ENCODE measurements at regions not wholly inside any gene's neighbourhood (a gene's known extent, or its start where the extent isn't known, plus 50 kb on each side); places are given as distances from the start of the nearest gene placed in this dataset.
"Not testable (repeated sequence)": the region's sequence is repeated elsewhere in the genome, so short reads cannot be mapped to it uniquely, and the experiment has no call there.

- no peaks in the 10 kb centered on the region for H3K4me1 ChIP-seq (ENCODE audit: control insufficient read depth in 1 of 2, insufficient read depth in 2 of 2, low read length in 2 of 2)
- H3K9ac ChIP-seq (ENCODE audit: low read depth in 1 of 2, low read length in 2 of 2) = no peak overlapping the region
- no peak overlapping the region for H3K4me3 ChIP-seq (ENCODE audit: low read depth in 1 of 2, low read length in 2 of 2)
- no peaks in the 10 kb centered on the region for H3K9me3 ChIP-seq (ENCODE audit: control insufficient read depth in 1 of 2, low read length in 2 of 2)
- no peaks in the 10 kb centered on the region for H3K27me3 ChIP-seq (ENCODE audit: control insufficient read depth in 1 of 2, insufficient read depth in 2 of 2, low read length in 2 of 2)
- no peaks in the 10 kb centered on the region for H3K36me3 ChIP-seq (ENCODE audit: control insufficient read depth in 1 of 2, insufficient read depth in 2 of 2, low read length in 2 of 2)
- no peak overlapping the region for H3K27ac ChIP-seq (ENCODE audit: low read depth, low read length)
Measured at GRCh38 chr5:119954106-119954505, 324.7 kb downstream of the FAM170A start.

GRCh38 chr5:119961993-119962392, 332.6 kb downstream of the FAM170A start:
- Histone ChIP-seq H3K4me3 (ENCODE audit: low read depth in 1 of 2, low read length in 2 of 2) (no peak overlapping the region), H3K27me3 (ENCODE audit: control insufficient read depth in 1 of 2, insufficient read depth in 2 of 2, low read length in 2 of 2) (no peaks in the 10 kb centered on the region), H3K36me3 (ENCODE audit: control insufficient read depth in 1 of 2, insufficient read depth in 2 of 2, low read length in 2 of 2) (no peaks in the 10 kb centered on the region), H3K9me3 (ENCODE audit: control insufficient read depth in 1 of 2, low read length in 2 of 2) (no peaks in the 10 kb centered on the region), H3K27ac (ENCODE audit: low read depth, low read length) (no peak overlapping the region), H3K4me1 (ENCODE audit: control insufficient read depth in 1 of 2, insufficient read depth in 2 of 2, low read length in 2 of 2) (no peaks in the 10 kb centered on the region), H3K9ac (ENCODE audit: low read depth in 1 of 2, low read length in 2 of 2) (no peak overlapping the region)

GRCh38 chr5:119966028-119966427, 336.7 kb downstream of the FAM170A start:
- Histone ChIP-seq H3K4me1 (ENCODE audit: control insufficient read depth in 1 of 2, insufficient read depth in 2 of 2, low read length in 2 of 2) (no peaks in the 10 kb centered on the region), H3K4me3 (ENCODE audit: low read depth in 1 of 2, low read length in 2 of 2) (no peak overlapping the region), H3K27ac (ENCODE audit: low read depth, low read length) (no peak overlapping the region), H3K27me3 (ENCODE audit: control insufficient read depth in 1 of 2, insufficient read depth in 2 of 2, low read length in 2 of 2) (no peaks in the 10 kb centered on the region), H3K36me3 (ENCODE audit: control insufficient read depth in 1 of 2, insufficient read depth in 2 of 2, low read length in 2 of 2) (no peaks in the 10 kb centered on the region), H3K9me3 (ENCODE audit: control insufficient read depth in 1 of 2, low read length in 2 of 2) (no peaks in the 10 kb centered on the region), H3K9ac (ENCODE audit: low read depth in 1 of 2, low read length in 2 of 2) (no peak overlapping the region)

- Histone ChIP-seq H3K27me3 (ENCODE audit: control insufficient read depth in 1 of 2, insufficient read depth in 2 of 2, low read length in 2 of 2) (no peaks in the 10 kb centered on the region), H3K36me3 (ENCODE audit: control insufficient read depth in 1 of 2, insufficient read depth in 2 of 2, low read length in 2 of 2) (no peaks in the 10 kb centered on the region), H3K9ac (ENCODE audit: low read depth in 1 of 2, low read length in 2 of 2) (no peak overlapping the region), H3K27ac (ENCODE audit: low read depth, low read length) (no peak overlapping the region), H3K4me3 (ENCODE audit: low read depth in 1 of 2, low read length in 2 of 2) (no peak overlapping the region), H3K9me3 (ENCODE audit: control insufficient read depth in 1 of 2, low read length in 2 of 2) (no peaks in the 10 kb centered on the region), H3K4me1 (ENCODE audit: control insufficient read depth in 1 of 2, insufficient read depth in 2 of 2, low read length in 2 of 2) (no peaks in the 10 kb centered on the region)
Measured at GRCh38 chr5:119968690-119969089, 339.3 kb downstream of the FAM170A start.

GRCh38 chr5:119987077-119987476, 357.7 kb downstream of the FAM170A start:
- not testable (repeated sequence) for H3K27ac ChIP-seq (ENCODE audit: low read depth, low read length); H3K9me3 ChIP-seq (ENCODE audit: control insufficient read depth in 1 of 2, low read length in 2 of 2); H3K27me3 ChIP-seq (ENCODE audit: control insufficient read depth in 1 of 2, insufficient read depth in 2 of 2, low read length in 2 of 2); H3K4me3 ChIP-seq (ENCODE audit: low read depth in 1 of 2, low read length in 2 of 2); H3K9ac ChIP-seq (ENCODE audit: low read depth in 1 of 2, low read length in 2 of 2); H3K36me3 ChIP-seq (ENCODE audit: control insufficient read depth in 1 of 2, insufficient read depth in 2 of 2, low read length in 2 of 2); H3K4me1 ChIP-seq (ENCODE audit: control insufficient read depth in 1 of 2, insufficient read depth in 2 of 2, low read length in 2 of 2)

- Histone ChIP-seq H3K4me1 (ENCODE audit: control insufficient read depth in 1 of 2, insufficient read depth in 2 of 2, low read length in 2 of 2) (no peaks in the 10 kb centered on the region), H3K9ac (ENCODE audit: low read depth in 1 of 2, low read length in 2 of 2) (no peak overlapping the region), H3K4me3 (ENCODE audit: low read depth in 1 of 2, low read length in 2 of 2) (no peak overlapping the region), H3K27ac (ENCODE audit: low read depth, low read length) (no peak overlapping the region), H3K27me3 (ENCODE audit: control insufficient read depth in 1 of 2, insufficient read depth in 2 of 2, low read length in 2 of 2) (no peaks in the 10 kb centered on the region), H3K36me3 (ENCODE audit: control insufficient read depth in 1 of 2, insufficient read depth in 2 of 2, low read length in 2 of 2) (no peaks in the 10 kb centered on the region), H3K9me3 (ENCODE audit: control insufficient read depth in 1 of 2, low read length in 2 of 2) (no peaks in the 10 kb centered on the region)
Measured at GRCh38 chr5:119991625-119992024, 362.3 kb downstream of the FAM170A start.

GRCh38 chr5:119996128-119996527, 366.8 kb downstream of the FAM170A start:
- Histone ChIP-seq H3K4me1 (ENCODE audit: control insufficient read depth in 1 of 2, insufficient read depth in 2 of 2, low read length in 2 of 2) (no peaks in the 10 kb centered on the region), H3K4me3 (ENCODE audit: low read depth in 1 of 2, low read length in 2 of 2) (no peak overlapping the region), H3K9me3 (ENCODE audit: control insufficient read depth in 1 of 2, low read length in 2 of 2) (no peaks in the 10 kb centered on the region), H3K36me3 (ENCODE audit: control insufficient read depth in 1 of 2, insufficient read depth in 2 of 2, low read length in 2 of 2) (no peaks in the 10 kb centered on the region), H3K27ac (ENCODE audit: low read depth, low read length) (no peak overlapping the region), H3K9ac (ENCODE audit: low read depth in 1 of 2, low read length in 2 of 2) (no peak overlapping the region), H3K27me3 (ENCODE audit: control insufficient read depth in 1 of 2, insufficient read depth in 2 of 2, low read length in 2 of 2) (no peaks in the 10 kb centered on the region)

GRCh38 chr5:120007598-120007997, 378.2 kb downstream of the FAM170A start:
- H3K27ac ChIP-seq (ENCODE audit: low read depth, low read length) = no peak overlapping the region

GRCh38 chr5:120012431-120012830, 383.1 kb downstream of the FAM170A start:
- H3K27ac ChIP-seq (ENCODE audit: low read depth, low read length) = no peak overlapping the region
- no peaks in the 10 kb centered on the region for H3K36me3 ChIP-seq (ENCODE audit: control insufficient read depth in 1 of 2, insufficient read depth in 2 of 2, low read length in 2 of 2)
- no peaks in the 10 kb centered on the region for H3K9me3 ChIP-seq (ENCODE audit: control insufficient read depth in 1 of 2, low read length in 2 of 2)
- no peak overlapping the region for H3K4me3 ChIP-seq (ENCODE audit: low read depth in 1 of 2, low read length in 2 of 2)
- H3K9ac ChIP-seq (ENCODE audit: low read depth in 1 of 2, low read length in 2 of 2) = no peak overlapping the region
- H3K4me1 ChIP-seq (ENCODE audit: control insufficient read depth in 1 of 2, insufficient read depth in 2 of 2, low read length in 2 of 2) = no peaks in the 10 kb centered on the region
- no peaks in the 10 kb centered on the region for H3K27me3 ChIP-seq (ENCODE audit: control insufficient read depth in 1 of 2, insufficient read depth in 2 of 2, low read length in 2 of 2)

More at GRCh38 chr5:120007598-120007997, 378.2 kb downstream of the FAM170A start:
- H3K4me3 ChIP-seq (ENCODE audit: low read depth in 1 of 2, low read length in 2 of 2) = no peak overlapping the region
- H3K9me3 ChIP-seq (ENCODE audit: control insufficient read depth in 1 of 2, low read length in 2 of 2) = no peaks in the 10 kb centered on the region
- no peaks in the 10 kb centered on the region for H3K4me1 ChIP-seq (ENCODE audit: control insufficient read depth in 1 of 2, insufficient read depth in 2 of 2, low read length in 2 of 2)
- H3K36me3 ChIP-seq (ENCODE audit: control insufficient read depth in 1 of 2, insufficient read depth in 2 of 2, low read length in 2 of 2) = no peaks in the 10 kb centered on the region
- no peak overlapping the region for H3K9ac ChIP-seq (ENCODE audit: low read depth in 1 of 2, low read length in 2 of 2)
- H3K27me3 ChIP-seq (ENCODE audit: control insufficient read depth in 1 of 2, insufficient read depth in 2 of 2, low read length in 2 of 2) = no peaks in the 10 kb centered on the region

GRCh38 chr5:120014535-120014934, 385.2 kb downstream of the FAM170A start:
- Histone ChIP-seq H3K4me3 (ENCODE audit: low read depth in 1 of 2, low read length in 2 of 2) (no peak overlapping the region), H3K27me3 (ENCODE audit: control insufficient read depth in 1 of 2, insufficient read depth in 2 of 2, low read length in 2 of 2) (no peaks in the 10 kb centered on the region), H3K27ac (ENCODE audit: low read depth, low read length) (no peak overlapping the region), H3K9ac (ENCODE audit: low read depth in 1 of 2, low read length in 2 of 2) (no peak overlapping the region), H3K9me3 (ENCODE audit: control insufficient read depth in 1 of 2, low read length in 2 of 2) (no peaks in the 10 kb centered on the region), H3K36me3 (ENCODE audit: control insufficient read depth in 1 of 2, insufficient read depth in 2 of 2, low read length in 2 of 2) (no peaks in the 10 kb centered on the region), H3K4me1 (ENCODE audit: control insufficient read depth in 1 of 2, insufficient read depth in 2 of 2, low read length in 2 of 2) (no peaks in the 10 kb centered on the region)

- Histone ChIP-seq H3K4me1 (ENCODE audit: control insufficient read depth in 1 of 2, insufficient read depth in 2 of 2, low read length in 2 of 2) (no peaks in the 10 kb centered on the region), H3K9ac (ENCODE audit: low read depth in 1 of 2, low read length in 2 of 2) (no peak overlapping the region), H3K27me3 (ENCODE audit: control insufficient read depth in 1 of 2, insufficient read depth in 2 of 2, low read length in 2 of 2) (no peaks in the 10 kb centered on the region), H3K9me3 (ENCODE audit: control insufficient read depth in 1 of 2, low read length in 2 of 2) (no peaks in the 10 kb centered on the region), H3K27ac (ENCODE audit: low read depth, low read length) (no peak overlapping the region), H3K36me3 (ENCODE audit: control insufficient read depth in 1 of 2, insufficient read depth in 2 of 2, low read length in 2 of 2) (no peaks in the 10 kb centered on the region), H3K4me3 (ENCODE audit: low read depth in 1 of 2, low read length in 2 of 2) (no peak overlapping the region)
Measured at GRCh38 chr5:120016717-120017382, 387.5 kb downstream of the FAM170A start.
